HG03108 (cell line): ENCODE measurements at regions not wholly inside any gene's neighbourhood (a gene's known extent, or its start where the extent isn't known, plus 50 kb on each side); places are given as distances from the start of the nearest gene placed in this dataset.
"Not testable (repeated sequence)": the region's sequence is repeated elsewhere in the genome, so short reads cannot be mapped to it uniquely, and the experiment has no call there.

Source experiments
- ATAC-seq: cut with Tn5 transposase; IDR thresholded peaks from one replicate; pipeline ENCODE4 v1.9.1; 2021; ENCODE audit warnings: moderate library complexity; ENCODE audit not compliant: unreplicated experiment

- no peak for ATAC-seq
These were observed 237.3 kb upstream of the GAP43 start for GRCh38 chr3:115385774-115386730.

GRCh38 chr3:115388166-115388565 lies 235.1 kb upstream of the GAP43 start:
- no peak for ATAC-seq

- ATAC-seq: no peak
These were observed 234.5 kb upstream of the GAP43 start for GRCh38 chr3:115388811-115389210.

- ATAC-seq: no peak
These were observed 226.5 kb upstream of the GAP43 start for GRCh38 chr3:115396801-115397200.

- no peak for ATAC-seq
These were observed 225.9 kb upstream of the GAP43 start for GRCh38 chr3:115397433-115397832.

GRCh38 chr3:115398506-115398905 lies 224.8 kb upstream of the GAP43 start:
- ATAC-seq: no peak

GRCh38 chr3:115399750-115400149 lies 223.6 kb upstream of the GAP43 start:
- no peak for ATAC-seq

GRCh38 chr3:115401298-115401697 lies 222.0 kb upstream of the GAP43 start:
- ATAC-seq: no peak

GRCh38 chr3:115401851-115402501 lies 221.3 kb upstream of the GAP43 start:
- no peak for ATAC-seq

GRCh38 chr3:115402651-115403050 lies 220.7 kb upstream of the GAP43 start:
- ATAC-seq: no peak

GRCh38 chr3:115403786-115404185 lies 219.5 kb upstream of the GAP43 start:
- ATAC-seq: no peak

- ATAC-seq: no peak
These were observed 213.7 kb upstream of the GAP43 start for GRCh38 chr3:115409596-115409995.

- ATAC-seq: not testable (repeated sequence)
These were observed 208.7 kb upstream of the GAP43 start for GRCh38 chr3:115414610-115415009.

- no peak for ATAC-seq
These were observed 207.9 kb upstream of the GAP43 start for GRCh38 chr3:115415246-115415996.

GRCh38 chr3:115418583-115418982 lies 204.7 kb upstream of the GAP43 start:
- no peak for ATAC-seq

GRCh38 chr3:115420086-115420485 lies 203.2 kb upstream of the GAP43 start:
- ATAC-seq: no peak

GRCh38 chr3:115423170-115423569 lies 200.1 kb upstream of the GAP43 start:
- no peak for ATAC-seq

GRCh38 chr3:115428841-115429240 lies 194.5 kb upstream of the GAP43 start:
- no peak for ATAC-seq

GRCh38 chr3:115436767-115437301 lies 186.5 kb upstream of the GAP43 start:
- no peak for ATAC-seq

- ATAC-seq: no peak
These were observed 184.5 kb upstream of the GAP43 start for GRCh38 chr3:115438799-115439198.

GRCh38 chr3:115445559-115445958 lies 177.8 kb upstream of the GAP43 start:
- ATAC-seq: no peak
